ENCODE measurements at regions not wholly inside any gene's neighbourhood (a gene's known extent, or its start where the extent isn't known, plus 50 kb on each side); places are given as distances from the start of the nearest gene placed in this dataset.

DNA sequence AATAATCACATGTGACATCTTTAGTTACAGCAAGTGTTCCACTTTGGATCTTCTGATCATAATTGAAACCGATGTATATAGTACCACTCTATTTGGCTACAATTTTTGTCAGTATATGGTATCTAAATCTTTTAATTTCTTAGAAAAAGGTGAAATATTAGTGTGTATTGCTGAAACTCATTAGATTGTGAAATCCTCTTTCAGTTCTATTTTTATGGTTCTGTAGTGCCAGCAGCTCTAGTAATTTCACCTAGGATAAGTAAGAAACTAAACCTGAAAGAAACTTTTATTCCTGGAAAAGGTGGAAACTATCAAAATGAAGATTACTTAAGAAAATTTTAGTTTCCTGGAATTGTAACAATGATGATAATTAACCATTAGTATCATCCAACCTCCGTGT, 370.9 kb downstream of the NNT start:
- DNase-seq: no peak
- Histone ChIP-seq H3K4me2 (no peak overlapping the region), H3K9me3 (no peaks in the 10 kb centered on the region), H3F3A (replicated peaks; ENCODE audit: insufficient read depth) (no peaks in the 10 kb centered on the region), H3K9ac (no peak overlapping the region), H3K4me3 (ENCODE audit: low read depth in 2 of 2, low read length in 1 of 2) (no peak overlapping the region), H4K20me1 (ENCODE audit: insufficient read depth) (no peaks in the 10 kb centered on the region), H3K9me2 (no peaks in the 10 kb centered on the region), H2AFZ (ENCODE audit: low read depth) (no peak overlapping the region), H3K79me2 (ENCODE audit: insufficient read depth) (no peaks in the 10 kb centered on the region), H3K27me3 (ENCODE audit: insufficient read depth) (no peaks in the 10 kb centered on the region), H3K4me1 (ENCODE audit: control insufficient read depth in 1 of 2, insufficient read depth in 2 of 2, low read depth in 1 of 2, low read length in 1 of 2) (no peaks in the 10 kb centered on the region), H3K36me3 (replicated peaks in 1 of 2; ENCODE audit: control insufficient read depth in 1 of 2, insufficient read depth in 2 of 2, low read length in 1 of 2) (no peaks in the 10 kb centered on the region), H3K27ac (ENCODE audit: low read depth in 2 of 2, low read length in 1 of 2) (no peak overlapping the region)
- CTCF ChIA-PET: no interaction called here
- TF ChIP-seq CHD2 (IDR thresholded peaks at IDR 0.05; ENCODE audit: low read length, partially characterized antibody) (no peak), SMC3 (IDR thresholded peaks at IDR 0.05; ENCODE audit: low read depth, low read length) (no peak)
- POLR2A ChIA-PET: no interaction called here
- WGBS (ENCODE audit: low lambda C conversion rate): 3% methylated on average over 2 of the region's 2 CpGs

- Histone ChIP-seq H3K27me3 (ENCODE audit: insufficient read depth) (no peaks in the 10 kb centered on the region), H3K4me1 (ENCODE audit: control insufficient read depth in 1 of 2, insufficient read depth in 2 of 2, low read depth in 1 of 2, low read length in 1 of 2) (no peaks in the 10 kb centered on the region), H3K9me3 (no peaks in the 10 kb centered on the region), H3K9me2 (no peaks in the 10 kb centered on the region), H4K20me1 (ENCODE audit: insufficient read depth) (no peaks in the 10 kb centered on the region), H3K4me2 (no peak overlapping the region), H3F3A (replicated peaks; ENCODE audit: insufficient read depth) (no peaks in the 10 kb centered on the region), H3K79me2 (ENCODE audit: insufficient read depth) (no peaks in the 10 kb centered on the region), H2AFZ (ENCODE audit: low read depth) (no peak overlapping the region), H3K9ac (no peak overlapping the region), H3K27ac (ENCODE audit: low read depth in 2 of 2, low read length in 1 of 2) (no peak overlapping the region), H3K36me3 (replicated peaks in 1 of 2; ENCODE audit: control insufficient read depth in 1 of 2, insufficient read depth in 2 of 2, low read length in 1 of 2) (no peaks in the 10 kb centered on the region), H3K4me3 (ENCODE audit: low read depth in 2 of 2, low read length in 1 of 2) (no peak overlapping the region)
- no peak for TF ChIP-seq EP300 (IDR thresholded peaks at IDR 0.05; ENCODE audit: borderline replicate concordance in 1 of 2, low read depth in 1 of 2, low read length in 1 of 2)
- no peak for TF ChIP-seq RAD21 (IDR thresholded peaks at IDR 0.05; ENCODE audit: low read length)
- TF ChIP-seq TAF1 (IDR thresholded peaks at IDR 0.05; ENCODE audit: borderline replicate concordance, low read depth, low read length): no peak
- TF ChIP-seq, protein P1, sequence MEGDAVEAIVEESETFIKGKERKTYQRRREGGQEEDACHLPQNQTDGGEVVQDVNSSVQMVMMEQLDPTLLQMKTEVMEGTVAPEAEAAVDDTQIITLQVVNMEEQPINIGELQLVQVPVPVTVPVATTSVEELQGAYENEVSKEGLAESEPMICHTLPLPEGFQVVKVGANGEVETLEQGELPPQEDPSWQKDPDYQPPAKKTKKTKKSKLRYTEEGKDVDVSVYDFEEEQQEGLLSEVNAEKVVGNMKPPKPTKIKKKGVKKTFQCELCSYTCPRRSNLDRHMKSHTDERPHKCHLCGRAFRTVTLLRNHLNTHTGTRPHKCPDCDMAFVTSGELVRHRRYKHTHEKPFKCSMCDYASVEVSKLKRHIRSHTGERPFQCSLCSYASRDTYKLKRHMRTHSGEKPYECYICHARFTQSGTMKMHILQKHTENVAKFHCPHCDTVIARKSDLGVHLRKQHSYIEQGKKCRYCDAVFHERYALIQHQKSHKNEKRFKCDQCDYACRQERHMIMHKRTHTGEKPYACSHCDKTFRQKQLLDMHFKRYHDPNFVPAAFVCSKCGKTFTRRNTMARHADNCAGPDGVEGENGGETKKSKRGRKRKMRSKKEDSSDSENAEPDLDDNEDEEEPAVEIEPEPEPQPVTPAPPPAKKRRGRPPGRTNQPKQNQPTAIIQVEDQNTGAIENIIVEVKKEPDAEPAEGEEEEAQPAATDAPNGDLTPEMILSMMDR (IDR thresholded peaks at IDR 0.05): no peak
- TF ChIP-seq NFIC (IDR thresholded peaks at IDR 0.05; ENCODE audit: borderline replicate concordance): no peak
- no peak for TF ChIP-seq FOXM1 (IDR thresholded peaks at IDR 0.05; ENCODE audit: low read depth)
- no peak for TF ChIP-seq TEAD4 (IDR thresholded peaks at IDR 0.05; ENCODE audit: borderline replicate concordance, insufficient read depth)
- TF ChIP-seq FOXJ3 (CRISPR knock-in tag; IDR thresholded peaks at IDR 0.05): no peak
- WGBS (ENCODE audit: low lambda C conversion rate): 3% methylated on average over 2 of the region's 2 CpGs
- DNase-seq: no peak
- CTCF ChIA-PET: no interaction called here
- POLR2A ChIA-PET: no interaction called here
Observed at GRCh38 chr5:43973318-43973717, 370.3 kb downstream of the NNT start.

DNA sequence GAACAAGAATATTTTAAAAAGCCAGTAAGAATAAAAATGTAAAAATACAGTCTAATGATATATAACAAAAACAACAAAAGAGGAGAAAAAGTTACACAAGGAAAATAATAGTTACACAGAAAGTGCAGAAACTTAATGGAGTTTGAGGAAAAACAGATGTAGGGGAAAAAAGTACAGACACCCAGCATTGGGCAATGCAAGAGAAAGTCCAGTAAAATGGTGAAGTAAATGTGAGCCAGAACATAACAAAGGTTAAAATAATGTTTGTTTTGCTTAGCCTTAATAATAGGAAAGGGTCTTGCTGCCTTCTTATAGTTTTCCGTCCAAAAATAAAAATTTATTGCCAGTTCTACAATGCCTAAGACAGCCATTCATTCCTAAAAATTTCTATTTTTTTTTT, 364.2 kb downstream of the NNT start:
- H3K4me3 ChIP-seq (ENCODE audit: low read depth in 2 of 2, low read length in 1 of 2): no peak overlapping the region
- DNase-seq: no peak
- no peak for TF ChIP-seq MEF2A (IDR thresholded peaks at IDR 0.05; ENCODE audit: borderline replicate concordance, low read depth)
- no peak for TF ChIP-seq ZBTB33 (IDR thresholded peaks at IDR 0.05; ENCODE audit: borderline replicate concordance, low read depth)
- no peaks in the 10 kb centered on the region for H3K4me1 ChIP-seq (ENCODE audit: control insufficient read depth in 1 of 2, insufficient read depth in 2 of 2, low read depth in 1 of 2, low read length in 1 of 2)
- no peaks in the 10 kb centered on the region for H3K79me2 ChIP-seq (ENCODE audit: insufficient read depth)
- no peaks in the 10 kb centered on the region for H3K9me3 ChIP-seq
- no peak overlapping the region for H2AFZ ChIP-seq (ENCODE audit: low read depth)
- no peaks in the 10 kb centered on the region for H3K36me3 ChIP-seq (replicated peaks in 1 of 2; ENCODE audit: control insufficient read depth in 1 of 2, insufficient read depth in 2 of 2, low read length in 1 of 2)
- no peak overlapping the region for H3K4me2 ChIP-seq
- 2% methylated on average over 1 of the region's 1 CpG for WGBS (ENCODE audit: low lambda C conversion rate)
- H3F3A ChIP-seq (replicated peaks; ENCODE audit: insufficient read depth): no peaks in the 10 kb centered on the region
- ChIA-PET POLR2A (no interaction called here), CTCF (no interaction called here)
- no peaks in the 10 kb centered on the region for H4K20me1 ChIP-seq (ENCODE audit: insufficient read depth)
- H3K27ac ChIP-seq (ENCODE audit: low read depth in 2 of 2, low read length in 1 of 2): no peak overlapping the region
- no peaks in the 10 kb centered on the region for H3K9me2 ChIP-seq
- H3K27me3 ChIP-seq (ENCODE audit: insufficient read depth): no peaks in the 10 kb centered on the region
- no peak overlapping the region for H3K9ac ChIP-seq

Data from SK-N-SH (cell line).